ENCODE measurements at regions not wholly inside any gene's neighbourhood (a gene's known extent, or its start where the extent isn't known, plus 50 kb on each side); places are given as distances from the start of the nearest gene placed in this dataset.

- TF ChIP-seq POLR2AphosphoS5 (IDR thresholded peaks at IDR 0.05) (no peak), POLR2A (IDR thresholded peaks at IDR 0.05; ENCODE audit: low read depth) (no peak), CTCF (IDR thresholded peaks at IDR 0.05) (no peak)
Observed at GRCh38 chr20:48445827-48446226, 382.0 kb downstream of the PREX1 start.
